Endothelial cell (in vitro differentiated cells): ENCODE measurements at regions not wholly inside any gene's neighbourhood (a gene's known extent, or its start where the extent isn't known, plus 50 kb on each side); places are given as distances from the start of the nearest gene placed in this dataset.

Source experiments
- DNase-seq: peaks from one replicate; pipeline ENCODE4 v3.0.0; 2021; ENCODE audit warnings: low spot score
- H3K27ac Mint-ChIP-seq: one replicate; pipeline ENCODE4 v1.8.0; 2021; ENCODE audit warnings: mixed read lengths, inconsistent platforms; ENCODE audit not compliant: unreplicated experiment
- H3K27me3 Mint-ChIP-seq: one replicate; pipeline ENCODE4 v1.8.0; 2021; ENCODE audit warnings: mild to moderate bottlenecking, moderate library complexity, mixed read lengths, inconsistent platforms; ENCODE audit not compliant: unreplicated experiment
- H3K36me3 Mint-ChIP-seq: one replicate; pipeline ENCODE4 v1.8.0; 2021; ENCODE audit warnings: mild to moderate bottlenecking, low read depth, mixed read lengths, inconsistent platforms; ENCODE audit not compliant: unreplicated experiment
- H3K4me1 Mint-ChIP-seq: one replicate; pipeline ENCODE4 v1.8.0; 2021; ENCODE audit warnings: mild to moderate bottlenecking, mixed read lengths, inconsistent platforms; ENCODE audit not compliant: unreplicated experiment
- H3K4me3 Mint-ChIP-seq: one replicate; pipeline ENCODE4 v1.8.0; 2021; ENCODE audit warnings: mild to moderate bottlenecking, mixed read lengths, inconsistent platforms; ENCODE audit not compliant: unreplicated experiment
- H3K9me3 Mint-ChIP-seq: one replicate; pipeline ENCODE4 v1.8.0; 2021; ENCODE audit warnings: mixed read lengths, inconsistent platforms; ENCODE audit not compliant: unreplicated experiment
- CTCF ChIP-seq: fragments of 200-600 bp; sonication (generic); IDR thresholded peaks from one replicate; pipeline ENCODE4 v1.5.0; 2021; ENCODE audit warnings: antibody characterized with exemption; ENCODE audit not compliant: unreplicated experiment

- H3K9me3 Mint-ChIP-seq, result no peaks in the 10 kb centered on the region
- H3K4me1 Mint-ChIP-seq, result no peaks in the 10 kb centered on the region
- no peak overlapping the region for H3K4me3 Mint-ChIP-seq
- no peak for DNase-seq
- no peaks in the 10 kb centered on the region for H3K27me3 Mint-ChIP-seq
- H3K27ac Mint-ChIP-seq, result no peak overlapping the region
- no peaks in the 10 kb centered on the region for H3K36me3 Mint-ChIP-seq
- TF ChIP-seq CTCF, result no peak
Measured at GRCh38 chr3:182492536-182492935, 300.8 kb upstream of the ATP11B start.

- no peak for DNase-seq
- peaks cover 3% of the 10 kb centered on the region for H3K4me1 Mint-ChIP-seq
Measured at GRCh38 chr3:182500289-182500688, 293.0 kb upstream of the ATP11B start.

GRCh38 chr3:182501856-182502255 is 291.4 kb upstream of the ATP11B start:
- Mint-ChIP-seq H3K36me3 (no peaks in the 10 kb centered on the region), H3K4me1 (peaks cover 3% of the 10 kb centered on the region), H3K4me3 (no peak overlapping the region), H3K9me3 (no peaks in the 10 kb centered on the region), H3K27me3 (no peaks in the 10 kb centered on the region), H3K27ac (no peak overlapping the region)
- no peak for TF ChIP-seq CTCF
- no peak for DNase-seq

More at GRCh38 chr3:182500289-182500688, 293.0 kb upstream of the ATP11B start:
- H3K4me3 Mint-ChIP-seq, result no peak overlapping the region
- no peak for TF ChIP-seq CTCF
- H3K36me3 Mint-ChIP-seq, result no peaks in the 10 kb centered on the region
- no peak overlapping the region for H3K27ac Mint-ChIP-seq
- H3K27me3 Mint-ChIP-seq, result no peaks in the 10 kb centered on the region
- H3K9me3 Mint-ChIP-seq, result no peaks in the 10 kb centered on the region

GRCh38 chr3:182503401-182503800 is 289.9 kb upstream of the ATP11B start:
- Mint-ChIP-seq H3K9me3 (no peaks in the 10 kb centered on the region), H3K36me3 (no peaks in the 10 kb centered on the region), H3K27me3 (no peaks in the 10 kb centered on the region), H3K4me3 (no peak overlapping the region), H3K27ac (no peak overlapping the region), H3K4me1 (peaks cover 3% of the 10 kb centered on the region)
- no peak for TF ChIP-seq CTCF
- no peak for DNase-seq

GRCh38 chr3:182508919-182509711 is 284.2 kb upstream of the ATP11B start:
- H3K4me1 Mint-ChIP-seq, result no peaks in the 10 kb centered on the region
- no peaks in the 10 kb centered on the region for H3K36me3 Mint-ChIP-seq
- H3K9me3 Mint-ChIP-seq, result no peaks in the 10 kb centered on the region
- H3K27me3 Mint-ChIP-seq, result no peaks in the 10 kb centered on the region
- no peak overlapping the region for H3K4me3 Mint-ChIP-seq
- H3K27ac Mint-ChIP-seq, result no peak overlapping the region
- TF ChIP-seq CTCF, result no peak
- no peak for DNase-seq
